ENCODE measurements at regions not wholly inside any gene's neighbourhood (a gene's known extent, or its start where the extent isn't known, plus 50 kb on each side); places are given as distances from the start of the nearest gene placed in this dataset.

- TF ChIP-seq, protein P1, sequence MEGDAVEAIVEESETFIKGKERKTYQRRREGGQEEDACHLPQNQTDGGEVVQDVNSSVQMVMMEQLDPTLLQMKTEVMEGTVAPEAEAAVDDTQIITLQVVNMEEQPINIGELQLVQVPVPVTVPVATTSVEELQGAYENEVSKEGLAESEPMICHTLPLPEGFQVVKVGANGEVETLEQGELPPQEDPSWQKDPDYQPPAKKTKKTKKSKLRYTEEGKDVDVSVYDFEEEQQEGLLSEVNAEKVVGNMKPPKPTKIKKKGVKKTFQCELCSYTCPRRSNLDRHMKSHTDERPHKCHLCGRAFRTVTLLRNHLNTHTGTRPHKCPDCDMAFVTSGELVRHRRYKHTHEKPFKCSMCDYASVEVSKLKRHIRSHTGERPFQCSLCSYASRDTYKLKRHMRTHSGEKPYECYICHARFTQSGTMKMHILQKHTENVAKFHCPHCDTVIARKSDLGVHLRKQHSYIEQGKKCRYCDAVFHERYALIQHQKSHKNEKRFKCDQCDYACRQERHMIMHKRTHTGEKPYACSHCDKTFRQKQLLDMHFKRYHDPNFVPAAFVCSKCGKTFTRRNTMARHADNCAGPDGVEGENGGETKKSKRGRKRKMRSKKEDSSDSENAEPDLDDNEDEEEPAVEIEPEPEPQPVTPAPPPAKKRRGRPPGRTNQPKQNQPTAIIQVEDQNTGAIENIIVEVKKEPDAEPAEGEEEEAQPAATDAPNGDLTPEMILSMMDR (conservative IDR thresholded peaks at IDR 0.05), result no peak
- H3K27ac ChIP-seq, result no peak overlapping the region
Measured at GRCh38 chr4:165635951-165636350, 237.1 kb upstream of the TLL1 start.

DNA sequence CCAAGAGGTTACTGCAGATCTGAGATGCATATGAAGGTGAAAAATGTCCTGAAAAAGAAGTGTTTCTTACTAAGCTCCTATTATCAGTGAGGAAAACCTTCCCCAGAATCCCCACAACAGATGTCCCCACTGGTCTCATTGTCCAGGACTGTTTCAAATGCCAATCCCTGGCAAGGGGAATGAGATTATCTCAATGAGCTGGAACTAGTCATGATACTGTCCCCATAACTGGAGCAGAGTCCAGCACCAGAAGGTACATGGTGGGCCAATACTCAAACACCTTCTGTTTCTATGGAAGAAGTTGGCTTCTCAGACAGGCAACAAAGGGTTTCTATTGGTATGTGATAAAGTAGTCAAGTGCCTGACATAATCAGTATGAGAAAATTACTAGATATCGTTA lies 221.1 kb upstream of the TLL1 start:
- TF ChIP-seq ZFX (IDR thresholded peaks at IDR 0.05), result no peak
- TF ChIP-seq, protein P1 (conservative IDR thresholded peaks at IDR 0.05), result no peak
- no peak overlapping the region for H3K27ac ChIP-seq

DNA sequence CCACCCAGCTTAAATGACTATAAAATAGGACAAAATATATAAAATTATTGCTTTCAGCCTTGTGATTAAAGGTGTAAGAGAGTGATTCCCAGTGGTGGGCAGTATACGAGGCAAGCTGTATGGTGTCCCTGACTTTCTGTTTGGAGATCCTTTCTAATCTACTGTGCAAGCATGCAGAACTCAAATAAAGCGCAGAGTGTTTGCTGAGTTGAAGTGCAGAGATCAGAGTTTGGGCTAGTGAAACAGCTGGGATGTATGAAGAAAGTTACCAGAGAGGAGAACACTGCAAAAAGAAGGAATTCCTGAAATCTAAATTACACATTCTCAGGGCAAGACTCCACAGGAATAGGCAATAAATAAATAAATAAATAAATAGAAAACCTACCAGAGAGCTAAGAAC lies 218.5 kb upstream of the TLL1 start:
- no peak for TF ChIP-seq ZFX (IDR thresholded peaks at IDR 0.05)
- H3K27ac ChIP-seq, result no peak overlapping the region

DNA sequence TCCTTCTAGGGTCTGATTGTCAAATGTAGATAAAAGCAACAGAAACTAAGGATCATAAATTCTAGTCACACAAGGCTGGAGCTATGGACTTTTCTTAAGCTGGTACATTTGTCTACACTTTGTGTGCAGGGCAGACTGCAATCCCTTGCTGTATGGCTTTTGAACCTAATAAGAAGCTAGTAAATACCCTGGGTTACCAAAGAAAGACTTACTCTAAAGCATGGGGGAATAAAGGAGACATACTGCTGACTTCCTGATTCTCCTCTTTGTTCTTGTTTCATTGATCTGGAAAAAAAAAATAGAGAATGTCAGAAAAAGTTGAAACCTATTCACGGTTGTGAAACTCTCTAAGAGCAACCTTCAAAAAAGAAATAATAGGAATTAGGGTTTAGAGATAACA lies 216.6 kb upstream of the TLL1 start:
- no peak for TF ChIP-seq ZFX (IDR thresholded peaks at IDR 0.05)
- TF ChIP-seq, protein P1 (conservative IDR thresholded peaks at IDR 0.05), result no peak
- no peak overlapping the region for H3K27ac ChIP-seq

- TF ChIP-seq ZFX (IDR thresholded peaks at IDR 0.05), result no peak
- TF ChIP-seq, protein P1 (conservative IDR thresholded peaks at IDR 0.05), result no peak
- no peak overlapping the region for H3K27ac ChIP-seq
Measured at GRCh38 chr4:165656829-165657490, 216.1 kb upstream of the TLL1 start.

GRCh38 chr4:165662341-165662740 lies 210.7 kb upstream of the TLL1 start:
- H3K27ac ChIP-seq, result no peak overlapping the region
- TF ChIP-seq ZFX (IDR thresholded peaks at IDR 0.05), result no peak
- TF ChIP-seq, protein P1 (conservative IDR thresholded peaks at IDR 0.05), result no peak

DNA sequence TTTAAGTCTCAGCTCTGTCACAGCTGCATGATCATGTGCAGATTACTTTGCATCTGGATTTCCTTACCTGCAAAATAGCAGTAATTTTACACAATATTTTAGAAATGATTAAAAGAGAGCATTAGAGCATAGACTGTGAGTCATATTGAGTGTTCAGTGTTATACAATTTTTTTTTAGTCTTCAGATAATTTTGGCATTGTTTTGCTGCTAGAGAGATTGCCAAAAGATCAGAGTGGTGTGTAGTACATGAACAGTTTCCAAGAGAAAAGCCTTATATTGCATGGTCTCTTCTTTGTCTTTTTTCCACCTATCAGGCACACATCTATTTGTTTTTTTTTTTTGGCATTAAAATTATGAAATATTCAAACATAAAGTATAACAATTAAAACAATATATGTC lies 209.6 kb upstream of the TLL1 start:
- H3K27ac ChIP-seq, result no peak overlapping the region

More for the DNA sequence above, 209.6 kb upstream of the TLL1 start:
- TF ChIP-seq ZFX (IDR thresholded peaks at IDR 0.05), result no peak
- TF ChIP-seq, protein P1 (conservative IDR thresholded peaks at IDR 0.05), result no peak
